HuH-7.5 (cell line): ENCODE measurements at regions not wholly inside any gene's neighbourhood (a gene's known extent, or its start where the extent isn't known, plus 50 kb on each side); places are given as distances from the start of the nearest gene placed in this dataset.

Experiments used
- DNase-seq: peaks from one replicate; pipeline ENCODE4 v3.0.0; 2011; ENCODE audit warnings: low spot score

DNA sequence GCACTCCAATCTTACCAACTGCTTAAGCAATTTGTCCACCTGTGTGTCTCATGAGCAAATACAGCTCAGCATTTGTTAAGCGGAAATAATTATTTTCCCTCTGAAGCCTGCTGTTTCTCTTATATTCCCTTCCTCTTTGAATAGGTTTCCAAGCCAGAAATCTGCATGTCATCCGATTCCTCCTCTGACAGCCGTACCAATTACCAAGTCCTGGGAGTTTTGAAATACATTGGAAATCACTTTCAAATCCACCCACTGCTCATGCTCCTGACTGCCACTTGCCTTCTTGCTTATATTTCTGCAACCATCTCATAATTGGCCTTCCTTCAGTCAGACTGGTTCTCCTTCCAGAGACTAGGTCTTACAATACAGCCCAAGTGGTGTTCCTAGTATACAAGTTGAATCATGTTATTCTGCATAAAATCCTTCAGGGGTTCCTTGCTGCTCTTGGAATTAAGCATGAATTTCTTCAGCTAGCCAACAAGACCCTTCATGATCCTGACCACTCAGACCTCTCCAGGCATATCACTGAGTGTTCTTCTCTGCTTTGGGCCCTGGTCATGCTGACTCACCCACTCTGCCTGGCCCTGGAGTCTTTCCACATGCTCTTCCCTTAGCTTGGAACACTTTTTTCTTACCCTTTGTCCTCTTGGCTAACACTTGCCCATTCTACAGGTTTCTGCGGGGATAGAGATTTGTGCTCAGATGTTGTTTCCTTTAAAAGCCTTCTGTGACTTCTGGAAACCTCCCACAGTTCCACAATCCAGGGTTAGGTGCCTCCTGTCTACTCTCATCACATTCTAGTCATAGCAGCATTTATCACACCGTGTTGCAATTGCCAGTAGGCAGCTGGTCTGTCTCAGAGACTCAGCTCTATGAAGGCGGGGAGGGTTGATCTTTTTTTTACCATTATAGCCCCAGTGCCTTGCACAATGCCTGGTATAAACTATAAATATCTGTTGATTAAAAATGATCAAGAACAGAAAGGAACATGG is 157.6 kb downstream of the ARL6IP6 start:
- DNase-seq = no peak

DNA sequence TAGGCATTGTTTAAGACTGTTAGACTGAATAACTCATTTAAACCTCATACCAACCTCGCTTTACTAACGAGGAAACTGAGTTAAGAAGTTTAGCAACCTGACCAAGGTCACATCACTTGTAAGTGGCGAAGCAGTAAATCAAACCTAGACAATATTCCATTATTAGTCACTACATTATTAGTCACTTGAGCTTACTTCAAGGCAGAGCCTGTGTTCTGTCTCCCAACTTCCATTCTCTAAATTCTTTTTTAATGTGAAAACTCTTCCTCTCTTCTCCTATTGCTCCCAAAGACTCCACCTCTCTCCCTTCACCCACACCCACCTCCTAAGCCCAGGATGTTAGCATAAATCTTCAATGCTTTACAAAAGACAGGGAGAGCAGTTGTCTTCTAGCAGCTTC is 156.5 kb downstream of the ARL6IP6 start:
- no peak for DNase-seq

- DNase-seq = no peak
These were observed 151.8 kb downstream of the ARL6IP6 start for GRCh38 chr2:152870239-152870638.

GRCh38 chr2:152867397-152867796 is 149.0 kb downstream of the ARL6IP6 start:
- no peak for DNase-seq

GRCh38 chr2:152864601-152865149 is 146.3 kb downstream of the ARL6IP6 start:
- no peak for DNase-seq

- DNase-seq = no peak
These were observed 145.4 kb downstream of the ARL6IP6 start for GRCh38 chr2:152863826-152864225.

GRCh38 chr2:152861349-152861942 is 143.0 kb downstream of the ARL6IP6 start:
- DNase-seq = peak; percentile 29

DNA sequence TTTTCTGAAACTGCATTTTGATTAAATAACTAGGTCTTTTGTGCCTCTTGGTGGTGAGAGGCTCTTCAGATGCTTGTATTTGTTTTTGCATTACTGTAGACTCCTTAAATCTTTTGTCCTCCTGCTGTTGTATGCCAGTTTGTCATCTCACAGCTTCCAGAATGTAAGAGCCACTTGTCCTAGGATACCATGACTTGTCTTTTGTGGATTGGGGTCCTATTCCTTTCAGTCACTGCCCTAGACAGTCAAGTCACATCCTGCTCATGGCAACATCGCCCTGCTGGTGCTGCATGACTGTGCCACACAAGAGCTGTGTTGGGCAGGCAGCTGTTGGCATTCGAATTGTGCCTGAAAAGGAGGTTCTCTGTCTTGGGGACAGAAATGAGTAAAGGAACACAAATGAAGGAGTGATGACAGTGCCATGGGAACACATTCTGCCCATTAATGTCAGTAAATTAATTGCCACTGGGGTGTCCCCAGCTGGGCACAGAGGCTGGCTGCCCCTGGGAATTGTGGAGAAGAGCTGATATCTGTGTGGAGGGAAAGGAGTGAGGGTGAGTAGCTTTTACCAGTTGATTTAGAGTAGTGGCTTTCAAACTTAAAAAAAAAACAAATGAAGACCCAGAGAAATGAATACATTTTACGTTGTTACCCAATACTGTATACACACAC is 140.3 kb downstream of the ARL6IP6 start:
- no peak for DNase-seq

DNA sequence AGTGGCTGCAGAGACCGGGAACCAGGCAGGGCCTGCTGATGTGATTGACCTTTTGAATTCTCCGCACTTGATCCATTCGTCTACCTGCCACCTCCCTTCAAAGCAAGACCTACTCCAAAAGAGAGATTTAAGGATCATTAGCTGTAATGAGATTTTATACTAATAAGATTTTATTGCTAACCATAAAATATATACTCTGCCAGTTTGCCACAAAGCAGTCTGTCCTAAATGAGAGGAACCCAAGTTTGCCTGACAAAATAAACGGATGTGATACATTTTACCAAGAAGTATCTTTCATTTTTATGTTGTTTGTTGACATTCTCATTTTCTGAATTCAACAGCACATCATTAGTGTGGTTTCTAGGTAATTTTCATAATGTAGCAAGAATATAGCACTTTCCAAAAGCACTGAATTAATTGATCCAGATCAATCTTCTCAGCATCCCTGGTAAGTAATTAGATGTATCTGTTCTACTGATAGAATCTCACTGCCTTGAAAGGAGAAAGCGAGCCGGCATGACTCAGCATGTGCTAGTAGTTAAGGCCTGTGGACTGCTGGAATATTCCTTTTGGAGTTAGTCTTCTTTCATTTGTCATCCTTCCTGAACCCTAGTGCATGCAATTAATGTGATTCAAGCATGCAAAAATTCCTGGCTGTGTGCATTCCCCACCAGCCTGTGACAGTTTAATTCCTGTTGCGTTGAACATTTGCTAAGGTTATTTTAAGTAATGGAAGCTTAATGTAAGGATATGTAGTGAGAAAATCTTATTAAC is 128.5 kb downstream of the ARL6IP6 start:
- no peak for DNase-seq

- no peak for DNase-seq
These were observed 117.3 kb downstream of the ARL6IP6 start for GRCh38 chr2:152835674-152836073.

- DNase-seq = no peak
These were observed 109.5 kb downstream of the ARL6IP6 start for GRCh38 chr2:152827944-152828343.

GRCh38 chr2:152826581-152827279 is 108.3 kb downstream of the ARL6IP6 start:
- no peak for DNase-seq

DNA sequence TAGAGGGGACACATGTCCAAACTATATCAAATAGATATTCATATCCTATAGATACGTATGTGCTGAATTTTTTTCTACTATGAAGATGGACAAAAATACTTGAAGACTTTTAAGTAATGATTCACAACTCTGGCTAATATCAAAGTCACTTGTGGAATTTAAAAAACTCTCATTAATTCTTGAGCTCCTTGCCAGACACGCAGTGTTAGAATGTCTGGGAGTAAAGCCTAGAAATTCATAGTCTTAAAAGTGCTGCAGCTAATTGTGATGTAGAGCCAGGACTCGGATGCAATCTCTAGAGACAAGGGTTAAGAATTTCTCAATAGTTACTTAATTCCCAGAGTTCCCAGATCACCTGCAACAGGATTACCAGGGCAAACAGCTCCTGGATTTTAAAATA is 107.4 kb downstream of the ARL6IP6 start:
- DNase-seq = no peak

GRCh38 chr2:152823905-152824304 is 105.5 kb downstream of the ARL6IP6 start:
- DNase-seq = no peak

- DNase-seq = no peak
These were observed 104.3 kb downstream of the ARL6IP6 start for GRCh38 chr2:152822676-152823075.

GRCh38 chr2:152820048-152820447 is 101.6 kb downstream of the ARL6IP6 start:
- no peak for DNase-seq

DNA sequence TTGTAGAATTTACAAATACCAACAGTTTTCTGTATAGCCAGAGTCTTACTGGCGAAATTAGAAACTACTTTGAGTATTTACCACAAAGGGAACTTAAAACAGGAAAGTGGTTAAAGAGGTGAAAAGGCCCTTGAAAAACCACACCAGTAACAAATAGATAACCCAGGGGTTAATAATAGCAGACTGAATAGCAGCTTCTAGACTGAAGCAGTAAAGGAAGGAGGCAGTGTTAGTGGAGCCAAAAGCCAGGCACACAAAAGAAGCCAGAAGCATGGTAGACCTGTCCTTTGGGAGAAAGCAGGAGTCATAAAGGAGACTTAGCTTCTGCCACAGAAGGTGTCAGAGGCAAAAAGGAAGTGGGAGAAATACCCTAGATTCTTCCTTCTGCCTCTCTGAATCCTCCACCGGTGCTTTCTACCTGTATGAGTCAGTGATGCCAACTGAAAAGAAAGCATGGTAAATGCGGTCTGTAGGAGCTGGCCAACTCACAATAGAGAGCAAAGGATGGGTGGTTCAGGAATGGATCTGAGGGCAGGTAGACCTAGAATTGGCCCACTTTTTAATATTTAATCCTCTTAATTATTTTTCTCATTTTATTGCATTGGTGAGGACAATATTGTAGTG is 97.3 kb downstream of the ARL6IP6 start:
- no peak for DNase-seq

DNA sequence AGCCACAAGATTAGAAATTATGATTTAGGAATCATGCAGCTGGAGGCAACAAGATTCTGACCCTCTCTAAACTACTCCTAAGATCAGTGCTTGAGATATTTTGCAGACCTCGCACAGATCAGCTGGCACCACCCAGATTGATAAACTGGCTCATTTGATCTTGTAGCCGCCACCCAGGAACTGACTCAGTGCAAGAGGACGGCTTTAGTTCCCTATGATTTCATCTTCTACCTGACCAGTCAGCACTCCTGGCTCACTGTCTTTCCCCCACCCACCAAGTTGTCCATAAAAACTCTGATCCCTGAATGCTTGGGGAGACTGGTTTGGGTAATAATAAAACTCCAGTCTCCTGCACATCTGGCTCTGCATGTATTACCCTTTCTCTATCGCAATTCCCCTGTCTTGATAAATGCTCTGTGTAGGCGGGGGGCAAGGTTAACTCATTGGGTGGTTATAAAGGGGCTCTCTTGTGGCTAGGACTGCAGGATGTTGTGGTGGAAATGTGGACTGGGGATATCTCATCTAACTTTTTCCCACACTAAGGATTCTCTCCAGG is 96.1 kb downstream of the ARL6IP6 start:
- DNase-seq = no peak

- DNase-seq = no peak
These were observed 94.9 kb downstream of the ARL6IP6 start for GRCh38 chr2:152813351-152813750.
